Gastroesophageal sphincter (tissue), 4 donors: ENCODE measurements at regions not wholly inside any gene's neighbourhood (a gene's known extent, or its start where the extent isn't known, plus 50 kb on each side); places are given as distances from the start of the nearest gene placed in this dataset.

ENCODE experiments used
- ATAC-seq: fragments of 150-250 bp; one replicate; pipeline ENCODE4 v1.9.1; 2016; ENCODE audit warnings: mild to moderate bottlenecking, moderate library complexity
- H3K27ac ChIP-seq, 4 donors: fragments of 200-600 bp; sonication (generic) in 3 of 4; 1 replicate in 3 of 4; 2 replicates in 1 of 4; pipeline ENCODE4 v1.5.1; 2016 to 2019
- H3K27me3 ChIP-seq: fragments of 200-600 bp; sonication (generic); one replicate; pipeline ENCODE4 v1.5.1; 2019
- H3K36me3 ChIP-seq, 2 donors: fragments of 200-600 bp; sonication (generic); one replicate each; pipeline ENCODE4 v1.5.1; 2019; ENCODE audit warnings: control low read depth in 1 of 2
- H3K4me1 ChIP-seq, 3 donors: fragments of 200-600 bp; sonication (generic); 1 replicate in 2 of 3; 2 replicates in 1 of 3; pipeline ENCODE4 v1.5.1; 2016 to 2019; ENCODE audit warnings: control low read depth in 2 of 3
- H3K4me3 ChIP-seq, 2 donors: fragments of 200-600 bp; sonication (generic); one replicate each; pipeline ENCODE4 v1.5.1; 2019; ENCODE audit warnings: mild to moderate bottlenecking in 1 of 2, moderate library complexity in 1 of 2
- H3K9me3 ChIP-seq, 3 donors: fragments of 200-600 bp; sonication (generic); one replicate each; pipeline ENCODE4 v1.5.1; 2017 to 2019; ENCODE audit warnings: control low read depth in 2 of 3
- EP300 ChIP-seq: sonication (generic); formaldehyde crosslinking; IDR thresholded peaks from one replicate; pipeline ENCODE4 v1.6.1; 2017; ENCODE audit warnings: antibody characterized with exemption, mild to moderate bottlenecking
- POLR2A ChIP-seq, 2 donors: fragments of 450-650 bp; IDR thresholded peaks; one replicate each; pipeline ENCODE4 v1.6.1; 2017; ENCODE audit warnings: antibody characterized with exemption in 2 of 2, mild to moderate bottlenecking in 2 of 2, moderate library complexity in 1 of 2
- POLR2AphosphoS5 ChIP-seq: sonication (generic); formaldehyde crosslinking; IDR thresholded peaks from one replicate; pipeline ENCODE4 v1.6.1; 2017; ENCODE audit warnings: antibody characterized with exemption
- whole genome bisulfite sequencing, 2 donors: methylation state at CpG; one replicate each; pipeline ENCODE4 v1.1.5; 2018; ENCODE audit warnings: low coverage in 1 of 2; 5-methylcytosine and 5-hydroxymethylcytosine counted together
- TF ChIP-seq, protein P1 (sequence below), 4 experiments: fragments of 200-600 bp in 2 of 4; fragments of 450-650 bp in 2 of 4; sonication (generic) in 1 of 4; IDR thresholded peaks; one replicate each; pipeline ENCODE4 v1.5.1; 2017 to 2019; ENCODE audit warnings: antibody characterized with exemption in 4 of 4, mild to moderate bottlenecking in 2 of 4, moderate library complexity in 2 of 4

DNA sequence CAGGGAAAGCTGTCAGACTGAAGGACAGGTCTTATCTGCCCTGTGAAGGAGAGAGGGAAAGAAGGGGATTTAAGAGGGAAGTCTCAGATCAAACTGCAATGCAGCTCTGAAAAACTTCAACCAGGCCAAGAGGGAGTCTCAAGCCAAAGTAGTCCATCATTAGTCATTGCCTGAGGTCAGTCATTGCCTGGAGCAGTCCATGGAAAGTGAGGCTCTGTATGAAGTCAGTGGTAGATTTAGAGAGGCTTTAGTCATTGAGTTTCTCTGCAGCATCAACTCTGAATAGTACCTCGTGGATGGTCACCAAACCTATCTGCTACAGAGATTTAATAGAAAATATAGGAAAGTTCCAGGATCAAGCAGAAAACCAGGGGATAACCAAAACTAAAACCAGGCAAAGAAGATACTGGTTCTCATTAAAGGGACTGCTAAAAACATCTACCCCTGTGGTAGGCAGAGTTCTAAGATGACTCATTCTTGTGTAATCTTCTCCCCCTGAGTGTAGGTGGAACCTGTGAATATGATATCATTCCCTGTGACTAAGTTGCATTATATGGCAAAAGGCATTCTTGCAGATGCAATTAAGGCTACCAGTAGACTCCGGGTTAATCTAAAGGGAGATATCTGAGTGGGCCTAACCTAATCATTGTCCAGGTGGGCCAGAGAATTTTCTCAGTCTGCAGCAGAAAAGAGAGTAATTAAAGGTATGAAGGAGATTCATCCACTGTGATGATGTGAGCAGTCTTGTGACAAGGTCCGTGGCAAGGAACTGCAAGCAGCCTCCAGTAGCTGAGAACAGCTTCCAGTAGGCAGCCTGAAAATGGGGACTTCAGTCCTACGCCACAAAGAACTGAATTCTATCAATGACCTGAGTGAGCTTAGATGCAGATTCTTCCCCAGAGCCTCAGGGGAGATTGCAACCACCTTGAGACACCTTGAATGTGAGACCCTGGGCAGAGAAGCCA, 123.1 kb downstream of the GALC start:
- H3K36me3 ChIP-seq, result no peaks in the 10 kb centered on the region
- peak; percentile 86 for ATAC-seq
- no peaks in the 10 kb centered on the region for H3K9me3 ChIP-seq
- H3K4me1 ChIP-seq, result no peaks in the 10 kb centered on the region
- H3K27me3 ChIP-seq, result no peaks in the 10 kb centered on the region
- peak overlapping the region in 1 of 4 donors; percentile 9 for H3K27ac ChIP-seq
- H3K4me3 ChIP-seq, result no peak overlapping the region
- TF ChIP-seq, protein P1, sequence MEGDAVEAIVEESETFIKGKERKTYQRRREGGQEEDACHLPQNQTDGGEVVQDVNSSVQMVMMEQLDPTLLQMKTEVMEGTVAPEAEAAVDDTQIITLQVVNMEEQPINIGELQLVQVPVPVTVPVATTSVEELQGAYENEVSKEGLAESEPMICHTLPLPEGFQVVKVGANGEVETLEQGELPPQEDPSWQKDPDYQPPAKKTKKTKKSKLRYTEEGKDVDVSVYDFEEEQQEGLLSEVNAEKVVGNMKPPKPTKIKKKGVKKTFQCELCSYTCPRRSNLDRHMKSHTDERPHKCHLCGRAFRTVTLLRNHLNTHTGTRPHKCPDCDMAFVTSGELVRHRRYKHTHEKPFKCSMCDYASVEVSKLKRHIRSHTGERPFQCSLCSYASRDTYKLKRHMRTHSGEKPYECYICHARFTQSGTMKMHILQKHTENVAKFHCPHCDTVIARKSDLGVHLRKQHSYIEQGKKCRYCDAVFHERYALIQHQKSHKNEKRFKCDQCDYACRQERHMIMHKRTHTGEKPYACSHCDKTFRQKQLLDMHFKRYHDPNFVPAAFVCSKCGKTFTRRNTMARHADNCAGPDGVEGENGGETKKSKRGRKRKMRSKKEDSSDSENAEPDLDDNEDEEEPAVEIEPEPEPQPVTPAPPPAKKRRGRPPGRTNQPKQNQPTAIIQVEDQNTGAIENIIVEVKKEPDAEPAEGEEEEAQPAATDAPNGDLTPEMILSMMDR (IDR thresholded peaks at IDR 0.05), result no peak
- no peak for TF ChIP-seq POLR2A (IDR thresholded peaks at IDR 0.05)
- TF ChIP-seq POLR2AphosphoS5, result no peak
- TF ChIP-seq EP300, result no peak
- 60 to 62% methylated on average over 2 to 4 of the region's 4 CpGs for WGBS, 2 donors

DNA sequence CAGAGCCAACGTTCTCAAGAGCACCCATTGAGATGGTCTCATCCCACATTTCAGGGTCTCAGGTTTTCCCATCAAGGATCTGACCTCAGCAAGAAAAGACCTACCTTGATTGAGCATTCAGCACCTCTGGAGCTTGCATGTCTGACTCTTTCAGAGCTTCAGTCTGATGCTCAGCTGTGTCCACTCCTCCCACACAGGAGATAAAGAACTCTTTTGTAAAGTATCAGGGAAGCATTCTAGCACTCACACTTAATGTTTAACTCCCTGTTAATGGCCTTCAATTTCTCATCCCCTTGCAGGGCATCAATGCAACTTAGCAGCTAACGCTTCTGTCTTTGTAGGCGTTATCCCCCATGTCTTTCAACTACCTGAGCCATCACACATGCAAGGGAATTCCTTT, 124.1 kb downstream of the GALC start:
- Histone ChIP-seq H3K4me3 (no peak overlapping the region), H3K27ac (peak overlapping the region in 1 of 4 donors; percentile 4), H3K27me3 (no peaks in the 10 kb centered on the region), H3K4me1 (no peaks in the 10 kb centered on the region), H3K9me3 (no peaks in the 10 kb centered on the region), H3K36me3 (no peaks in the 10 kb centered on the region)
- 60 to 100% methylated on average over 1 of the region's 3 CpGs for WGBS, 2 donors
- no peak for ATAC-seq
- TF ChIP-seq POLR2A (IDR thresholded peaks at IDR 0.05), result no peak

DNA sequence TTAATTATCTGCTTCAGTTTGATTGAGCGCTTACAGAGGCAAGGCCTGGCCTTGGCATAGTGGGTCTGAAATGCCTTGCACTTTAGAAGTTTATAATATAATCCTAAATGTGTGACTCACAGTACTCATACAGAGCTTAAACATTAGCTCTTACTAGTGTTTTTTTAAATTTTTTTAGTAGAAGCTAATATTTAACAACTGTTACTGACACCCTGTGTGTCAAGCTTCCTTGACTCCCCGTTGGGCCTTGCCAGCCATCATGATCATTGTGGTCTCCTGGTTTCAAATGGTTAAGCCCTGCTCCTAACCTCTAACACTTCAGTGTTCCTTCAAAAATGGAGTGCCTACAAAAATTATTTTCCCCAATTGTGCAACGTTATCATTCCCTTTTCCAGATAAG, 126.9 kb downstream of the GALC start:
- Histone ChIP-seq H3K4me3 (no peak overlapping the region), H3K27ac (no peak overlapping the region), H3K27me3 (no peaks in the 10 kb centered on the region), H3K36me3 (no peaks in the 10 kb centered on the region), H3K9me3 (no peaks in the 10 kb centered on the region), H3K4me1 (no peaks in the 10 kb centered on the region)
- WGBS, 2 donors, result 76 to 80% methylated on average over 3 of the region's 3 CpGs
- no peak for ATAC-seq
- TF ChIP-seq POLR2A (IDR thresholded peaks at IDR 0.05) (no peak), POLR2AphosphoS5 (no peak), EP300 (no peak)
- TF ChIP-seq, protein P1 (IDR thresholded peaks at IDR 0.05), result no peak

DNA sequence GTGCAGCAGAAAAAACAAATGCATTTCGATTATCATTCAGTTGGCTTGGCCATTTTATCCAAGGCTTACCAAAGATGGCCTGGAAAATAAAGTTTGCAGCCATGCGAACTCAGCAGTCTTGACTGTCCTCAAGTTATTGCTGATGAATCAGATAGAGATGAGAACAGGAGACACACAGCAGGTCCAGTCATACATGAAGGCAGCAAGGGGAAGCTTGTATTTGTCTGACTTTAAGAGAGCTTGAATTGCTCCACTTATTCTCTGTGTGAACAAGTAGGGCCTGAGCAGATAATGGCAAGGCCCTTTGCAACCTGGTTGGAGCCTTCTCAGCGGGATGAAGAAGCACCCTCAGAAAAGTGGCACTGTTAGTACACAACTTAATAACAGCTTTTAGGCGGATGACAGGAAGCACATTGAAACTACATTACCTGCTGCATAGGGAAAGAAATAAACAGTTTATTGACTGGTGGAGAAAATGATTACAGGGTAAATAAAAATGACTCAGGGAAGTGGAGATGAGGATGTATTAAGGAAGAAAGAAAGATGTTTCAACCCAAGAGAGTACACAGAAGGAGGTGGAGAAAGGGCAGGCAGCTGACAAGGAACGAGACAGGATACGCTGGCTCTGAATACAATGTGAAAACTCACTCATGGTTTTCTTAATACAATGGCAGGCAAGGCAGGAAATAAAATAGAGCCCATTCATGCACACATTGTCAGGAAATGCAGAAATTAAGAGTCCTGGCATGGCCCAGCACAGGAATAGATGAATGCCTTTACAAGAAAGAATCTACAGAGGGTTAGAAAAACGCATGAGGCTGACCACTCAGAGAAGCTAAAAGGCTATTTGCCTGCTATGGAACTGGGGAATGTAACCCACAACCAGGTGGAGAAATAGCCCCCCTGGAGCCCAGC, 128.4 kb downstream of the GALC start:
- H3K27ac ChIP-seq, result no peak overlapping the region
- no peaks in the 10 kb centered on the region for H3K9me3 ChIP-seq
- H3K36me3 ChIP-seq, result no peaks in the 10 kb centered on the region
- H3K27me3 ChIP-seq, result no peaks in the 10 kb centered on the region
- TF ChIP-seq EP300, result no peak
- TF ChIP-seq POLR2AphosphoS5, result no peak
- TF ChIP-seq, protein P1 (IDR thresholded peaks at IDR 0.05), result no peak
- no peak for TF ChIP-seq POLR2A (IDR thresholded peaks at IDR 0.05)
- H3K4me1 ChIP-seq, result no peaks in the 10 kb centered on the region
- no peak overlapping the region for H3K4me3 ChIP-seq
- WGBS, 2 donors, result 71 to 77% methylated on average over 6 of the region's 7 CpGs
- no peak for ATAC-seq

DNA sequence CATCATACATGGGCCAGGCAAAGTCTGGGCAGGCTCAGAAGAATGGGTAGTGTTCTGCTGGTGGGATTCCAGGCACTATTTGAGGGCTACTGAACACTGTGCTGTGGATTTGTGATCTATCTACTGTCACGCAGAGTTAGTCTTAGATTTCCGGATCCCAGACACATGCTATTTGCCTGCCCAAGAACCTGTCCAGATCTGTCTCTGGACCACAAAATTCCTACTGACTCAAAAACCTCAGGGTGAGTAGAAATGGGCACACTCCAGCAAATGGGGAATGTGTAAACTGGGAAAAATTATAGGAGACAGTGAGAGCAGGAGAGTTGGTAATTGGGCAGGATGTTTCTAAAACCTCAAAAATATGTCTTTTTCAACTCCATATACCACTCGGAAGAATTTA, 129.9 kb downstream of the GALC start:
- no peak for TF ChIP-seq EP300
- TF ChIP-seq, protein P1 (IDR thresholded peaks at IDR 0.05), result no peak
- no peaks in the 10 kb centered on the region for H3K9me3 ChIP-seq
- ATAC-seq, result no peak
- H3K27me3 ChIP-seq, result no peaks in the 10 kb centered on the region
- no peaks in the 10 kb centered on the region for H3K4me1 ChIP-seq
- WGBS, 2 donors, result 72 to 96% methylated on average over 2 to 3 of the region's 3 CpGs
- H3K36me3 ChIP-seq, result no peaks in the 10 kb centered on the region
- no peak overlapping the region for H3K27ac ChIP-seq
- no peak overlapping the region for H3K4me3 ChIP-seq
